A673 (cell line): ENCODE measurements at regions not wholly inside any gene's neighbourhood (a gene's known extent, or its start where the extent isn't known, plus 50 kb on each side); places are given as distances from the start of the nearest gene placed in this dataset.

Source experiments
- BruUV-seq: library from RNA; stranded (reverse); fragments of 400-500 nt; replicated peaks from 2 replicates; lab custom pipeline; 2021; lab: Mats Ljungman, UMichigan
- CTCF ChIA-PET: fragments of 300-600 bp; sonication (Branson Sonifier 250); formaldehyde crosslinking; loops from one replicate; lab custom pipeline; 2022; ENCODE audit warnings: antibody characterized with exemption; lab: Charles Lee
- POLR2A ChIA-PET: fragments of 300-600 bp; sonication (Branson Sonifier 250); formaldehyde crosslinking; loops from one replicate; lab custom pipeline; 2022; ENCODE audit warnings: antibody characterized with exemption; ENCODE audit not compliant: low non-redundant PET; lab: Charles Lee
- DNase-seq: peaks from one replicate; pipeline ENCODE4 v3.0.0-alpha.2; 2015; ENCODE audit warnings: low spot score
- H3K27ac ChIP-seq: fragments of 200-600 bp; sonication (generic); 2 replicates; pipeline ENCODE4 v1.5.1; 2016; ENCODE audit warnings: mixed run types, low read depth, mild to moderate bottlenecking, mixed read lengths, antibody characterized with exemption, low read length; ENCODE audit not compliant: poor library complexity, severe bottlenecking
- H3K27me3 ChIP-seq: fragments of 200-600 bp; sonication (generic); replicated peaks from 2 replicates; pipeline ENCODE4 v1.6.1; 2017; ENCODE audit warnings: mixed run types, low read depth, mild to moderate bottlenecking, mixed read lengths, antibody characterized with exemption, low read length; ENCODE audit not compliant: insufficient read depth, poor library complexity
- H3K36me3 ChIP-seq: fragments of 200-600 bp; sonication (generic); 2 replicates; pipeline ENCODE4 v1.6.1; 2016; ENCODE audit warnings: mixed run types, mild to moderate bottlenecking, mixed read lengths, antibody characterized with exemption, low read length; ENCODE audit not compliant: insufficient read depth, poor library complexity, severe bottlenecking
- H3K4me1 ChIP-seq: fragments of 200-600 bp; sonication (generic); 2 replicates; pipeline ENCODE4 v1.6.1; 2017; ENCODE audit warnings: mixed run types, mild to moderate bottlenecking, mixed read lengths, antibody characterized with exemption, low read length; ENCODE audit not compliant: insufficient read depth, poor library complexity, severe bottlenecking
- H3K4me3 ChIP-seq: fragments of 200-600 bp; sonication (generic); 2 replicates; pipeline ENCODE4 v1.5.1; 2016; ENCODE audit warnings: low read depth, mixed run types, mild to moderate bottlenecking, mixed read lengths, low read length; ENCODE audit not compliant: poor library complexity, severe bottlenecking
- H3K9me3 ChIP-seq: fragments of 200-600 bp; sonication (generic); 2 replicates; pipeline ENCODE4 v1.6.1; 2016; ENCODE audit warnings: mixed run types, low read depth, mild to moderate bottlenecking, mixed read lengths, antibody characterized with exemption, low read length; ENCODE audit not compliant: poor library complexity, severe bottlenecking
- CTCF ChIP-seq: fragments of 300-800, 200-600 bp; sonication (generic); conservative IDR thresholded peaks from 2 replicates; pipeline ENCODE4 v1.5.1; 2017; ENCODE audit warnings: low read depth, mild to moderate bottlenecking, antibody characterized with exemption, low read length, moderate library complexity, mixed read lengths
- EZH2 ChIP-seq: fragments of 200-600 bp; sonication (generic); IDR thresholded peaks from 2 replicates; pipeline ENCODE4 v1.6.1; 2017; ENCODE audit warnings: borderline replicate concordance, low read depth, mild to moderate bottlenecking, mixed read lengths, antibody characterized with exemption, low read length; ENCODE audit not compliant: poor library complexity, severe bottlenecking
- intact Hi-C: fragments of 100-400 bp; cut with micrococcal nuclease; formaldehyde crosslinking; loops from one replicate; pipeline ENCODE4 v1.10.0; 2022; ENCODE audit not compliant: unreplicated experiment

GRCh38 chr12:124680863-124681778, 113.7 kb upstream of the NCOR2 start:
- no peak for DNase-seq
- TF ChIP-seq CTCF (no peak), EZH2 (no peak)
- CTCF ChIA-PET = no interaction called here
- Histone ChIP-seq H3K27me3 (no peaks in the 10 kb centered on the region), H3K4me1 (peaks cover 29% of the 10 kb centered on the region), H3K36me3 (no peaks in the 10 kb centered on the region), H3K27ac (no peak overlapping the region), H3K9me3 (no peaks in the 10 kb centered on the region), H3K4me3 (no peak overlapping the region)
- intact Hi-C loops = no loop called here
- BruUV-seq = no TSS peak
- POLR2A ChIA-PET = no interaction called here

- intact Hi-C loops = no loop called here
- H3K9me3 ChIP-seq = no peaks in the 10 kb centered on the region
- POLR2A ChIA-PET = no interaction called here
- TF ChIP-seq CTCF = no peak
- no peak for TF ChIP-seq EZH2
- no peaks in the 10 kb centered on the region for H3K27me3 ChIP-seq
- no peak overlapping the region for H3K27ac ChIP-seq
- no peak overlapping the region for H3K4me3 ChIP-seq
- CTCF ChIA-PET = no interaction called here
- no TSS peak for BruUV-seq
- DNase-seq = no peak
- H3K4me1 ChIP-seq = peaks cover 23% of the 10 kb centered on the region
- H3K36me3 ChIP-seq = no peaks in the 10 kb centered on the region
These were observed 112.3 kb upstream of the NCOR2 start for GRCh38 chr12:124679533-124680371.

- no TSS peak for BruUV-seq
- intact Hi-C loops = no loop called here
- Histone ChIP-seq H3K4me1 (peaks cover 23% of the 10 kb centered on the region), H3K27me3 (no peaks in the 10 kb centered on the region), H3K36me3 (no peaks in the 10 kb centered on the region), H3K4me3 (no peak overlapping the region), H3K27ac (no peak overlapping the region), H3K9me3 (no peaks in the 10 kb centered on the region)
- CTCF ChIA-PET = no interaction called here
- no peak for DNase-seq
- POLR2A ChIA-PET = no interaction called here
- no peak for TF ChIP-seq CTCF
- TF ChIP-seq EZH2 = no peak
These were observed 111.6 kb upstream of the NCOR2 start for GRCh38 chr12:124679047-124679446.
